WTC11 (cell line): ENCODE measurements at regions not wholly inside any gene's neighbourhood (a gene's known extent, or its start where the extent isn't known, plus 50 kb on each side); places are given as distances from the start of the nearest gene placed in this dataset.

Experiments
- ATAC-seq: fragments of 200-7000 bp; cut with Tn5 transposase; 2 replicates; pipeline ENCODE4 v1.10.0; 2021; ENCODE audit warnings: mild to moderate bottlenecking, moderate library complexity
- CTCF ChIA-PET: fragments of 300-600 bp; sonication (Branson Sonifier 250); formaldehyde crosslinking; loops from one replicate; lab custom pipeline; 2021; ENCODE audit warnings: antibody characterized with exemption; lab: Charles Lee
- POLR2A ChIA-PET: fragments of 350-600 bp; sonication (Branson Sonifier 250); formaldehyde crosslinking; loops from one replicate; lab custom pipeline; 2021; ENCODE audit warnings: antibody characterized with exemption; lab: Charles Lee
- DNase-seq: peaks from one replicate; pipeline ENCODE4 v3.0.0; 2021; ENCODE audit warnings: low spot score
- H3K27ac Mint-ChIP-seq: 2 replicates; pipeline ENCODE4 v1.8.0; 2021; ENCODE audit warnings: mixed read lengths
- H3K27me3 Mint-ChIP-seq: 2 replicates; pipeline ENCODE4 v1.8.0; 2021; ENCODE audit warnings: low read depth, mild to moderate bottlenecking, moderate library complexity, mixed read lengths
- H3K36me3 Mint-ChIP-seq: 2 replicates; pipeline ENCODE4 v1.8.0; 2021; ENCODE audit warnings: mixed read lengths
- H3K4me1 Mint-ChIP-seq: 2 replicates; pipeline ENCODE4 v1.8.0; 2022; ENCODE audit warnings: mixed read lengths
- H3K4me3 Mint-ChIP-seq: 2 replicates; pipeline ENCODE4 v1.8.0; 2021; ENCODE audit warnings: mild to moderate bottlenecking, moderate library complexity, mixed read lengths
- H3K9me3 Mint-ChIP-seq: 2 replicates; pipeline ENCODE4 v1.8.0; 2021; ENCODE audit warnings: mixed read lengths
- CTCF ChIP-seq: fragments of 200-600 bp; IDR thresholded peaks from 2 replicates; pipeline ENCODE4 v1.8.0; 2022; ENCODE audit warnings: antibody characterized with exemption
- ERG ChIP-seq: fragments of 250-450 bp; sonication (Bioruptor Pico); IDR thresholded peaks from 2 replicates; pipeline ENCODE4 v1.8.0; 2021; ENCODE audit warnings: mild to moderate bottlenecking
- ESRRA ChIP-seq: sonication (generic); formaldehyde crosslinking; IDR thresholded peaks from 2 replicates; pipeline ENCODE4 v1.8.1; 2022; ENCODE audit warnings: mild to moderate bottlenecking, missing genetic modification reagents, borderline replicate concordance
- ETV6 ChIP-seq: sonication (generic); formaldehyde crosslinking; IDR thresholded peaks from 2 replicates; pipeline ENCODE4 v1.8.1; 2022; ENCODE audit warnings: mild to moderate bottlenecking, missing genetic modification reagents
- FOXP1 ChIP-seq: sonication (generic); formaldehyde crosslinking; IDR thresholded peaks from 2 replicates; pipeline ENCODE4 v1.8.0; 2022; ENCODE audit warnings: missing genetic modification reagents, mild to moderate bottlenecking, moderate library complexity, borderline replicate concordance
- GRHL2 ChIP-seq: fragments of 250-450 bp; sonication (Bioruptor Pico); IDR thresholded peaks from 2 replicates; pipeline ENCODE4 v1.8.0; 2022; ENCODE audit warnings: mild to moderate bottlenecking, moderate library complexity; ENCODE audit not compliant: insufficient replicate concordance, severe bottlenecking
- MXD4 ChIP-seq: fragments of 250-450 bp; sonication (Bioruptor Pico); IDR thresholded peaks from 2 replicates; pipeline ENCODE4 v1.8.0; 2021; ENCODE audit warnings: mild to moderate bottlenecking, moderate library complexity, borderline replicate concordance
- NR2C2 ChIP-seq: sonication (generic); formaldehyde crosslinking; IDR thresholded peaks from 2 replicates; pipeline ENCODE4 v1.8.0; 2022; ENCODE audit warnings: mild to moderate bottlenecking, missing genetic modification reagents
- PREB ChIP-seq: sonication (generic); formaldehyde crosslinking; IDR thresholded peaks from 2 replicates; pipeline ENCODE4 v1.8.1; 2022; ENCODE audit warnings: mild to moderate bottlenecking, missing genetic modification reagents, moderate library complexity, borderline replicate concordance
- RORB ChIP-seq: fragments of 250-450 bp; sonication (Bioruptor Pico); IDR thresholded peaks from 2 replicates; pipeline ENCODE4 v1.9.0; 2021; ENCODE audit warnings: mild to moderate bottlenecking
- STAT6 ChIP-seq: sonication (generic); formaldehyde crosslinking; conservative IDR thresholded peaks from 2 replicates; pipeline ENCODE4 v1.8.1; 2023; ENCODE audit warnings: mild to moderate bottlenecking, low read depth, missing genetic modification reagents, moderate library complexity
- TEAD1 ChIP-seq: sonication (generic); formaldehyde crosslinking; IDR thresholded peaks from 2 replicates; pipeline ENCODE4 v1.8.0; 2022; ENCODE audit warnings: mild to moderate bottlenecking, missing genetic modification reagents
- TP53 ChIP-seq: sonication (generic); formaldehyde crosslinking; IDR thresholded peaks from 2 replicates; pipeline ENCODE4 v1.8.1; 2023; ENCODE audit warnings: mild to moderate bottlenecking, missing genetic modification reagents
- USF1 ChIP-seq: sonication (generic); formaldehyde crosslinking; IDR thresholded peaks from 2 replicates; pipeline ENCODE4 v1.8.0; 2022; ENCODE audit warnings: mild to moderate bottlenecking, missing genetic modification reagents
- USF2 ChIP-seq: sonication (generic); formaldehyde crosslinking; IDR thresholded peaks from 2 replicates; pipeline ENCODE4 v1.8.1; 2023; ENCODE audit warnings: mild to moderate bottlenecking, missing genetic modification reagents, moderate library complexity
- ZMAT4 ChIP-seq: fragments of 250-450 bp; sonication (Bioruptor Pico); IDR thresholded peaks from 2 replicates; pipeline ENCODE4 v1.9.0; 2021; ENCODE audit warnings: mild to moderate bottlenecking
- ZNF232 ChIP-seq: sonication (generic); formaldehyde crosslinking; IDR thresholded peaks from 2 replicates; pipeline ENCODE4 v1.8.0; 2022; ENCODE audit warnings: mild to moderate bottlenecking, missing genetic modification reagents
- ZNF416 ChIP-seq: fragments of 250-450 bp; sonication (Bioruptor Pico); IDR thresholded peaks from 2 replicates; pipeline ENCODE4 v1.9.0; 2021; ENCODE audit warnings: mild to moderate bottlenecking, inconsistent platforms
- ZNF423 ChIP-seq: fragments of 250-450 bp; sonication (Bioruptor Pico); IDR thresholded peaks from 2 replicates; pipeline ENCODE4 v2.1.2; 2022; ENCODE audit warnings: mild to moderate bottlenecking, moderate library complexity

- TF ChIP-seq STAT6 (CRISPR knock-in tag) (no peak), PREB (no peak), TP53 (no peak), USF1 (no peak), ETV6 (CRISPR knock-in tag) (no peak), USF2 (CRISPR knock-in tag) (no peak), NR2C2 (CRISPR knock-in tag) (no peak), MXD4 (no peak), ERG (CRISPR knock-in tag) (no peak), RORB (CRISPR knock-in tag) (no peak)
Observed at GRCh38 chr16:64060631-64061030, 1061.2 kb downstream of the CDH11 start (continued).

GRCh38 chr16:64058685-64059084, 1063.2 kb downstream of the CDH11 start:
- Mint-ChIP-seq H3K36me3 (no peaks in the 10 kb centered on the region), H3K27me3 (no peaks in the 10 kb centered on the region), H3K9me3 (peaks cover under 1% of the 10 kb centered on the region), H3K4me3 (no peak overlapping the region), H3K4me1 (no peaks in the 10 kb centered on the region), H3K27ac (no peak overlapping the region)
- ATAC-seq (no peak), DNase-seq (no peak)
- no peak for TF ChIP-seq PREB
- no peak for TF ChIP-seq ZNF232 (CRISPR knock-in tag)
- no peak for TF ChIP-seq TEAD1
- ChIA-PET CTCF (no interaction called here), POLR2A (no interaction called here)

- no peaks in the 10 kb centered on the region for H3K27me3 Mint-ChIP-seq
- peaks cover 18% of the 10 kb centered on the region for H3K9me3 Mint-ChIP-seq
- H3K27ac Mint-ChIP-seq: no peak overlapping the region
- H3K4me1 Mint-ChIP-seq: peaks cover 7% of the 10 kb centered on the region
- TF ChIP-seq ZMAT4 (CRISPR knock-in tag) (no peak), ZNF416 (no peak), CTCF (peak; percentile 29; the same call in 1 of the 2 replicates), ESRRA (CRISPR knock-in tag) (no peak), USF1 (no peak), FOXP1 (CRISPR knock-in tag) (no peak), GRHL2 (CRISPR knock-in tag) (no peak), ZNF423 (CRISPR knock-in tag) (no peak)
- peaks cover 12% of the 10 kb centered on the region for H3K36me3 Mint-ChIP-seq
- CTCF ChIA-PET: interaction anchor here (1.1 to 3.1 kb wide), 4 partner anchors 327 to 690 kb away, joined by 3 to 33 read pairs (median 4); no protein-coding TSS in a partner anchor
- POLR2A ChIA-PET: no interaction called here
- ATAC-seq (peak; percentile 75), DNase-seq (no peak)
- no peak overlapping the region for H3K4me3 Mint-ChIP-seq
Observed at GRCh38 chr16:64051824-64052223, 1070.0 kb downstream of the CDH11 start.
